ENCODE measurements at regions not wholly inside any gene's neighbourhood (a gene's known extent, or its start where the extent isn't known, plus 50 kb on each side); places are given as distances from the start of the nearest gene placed in this dataset.

DNA sequence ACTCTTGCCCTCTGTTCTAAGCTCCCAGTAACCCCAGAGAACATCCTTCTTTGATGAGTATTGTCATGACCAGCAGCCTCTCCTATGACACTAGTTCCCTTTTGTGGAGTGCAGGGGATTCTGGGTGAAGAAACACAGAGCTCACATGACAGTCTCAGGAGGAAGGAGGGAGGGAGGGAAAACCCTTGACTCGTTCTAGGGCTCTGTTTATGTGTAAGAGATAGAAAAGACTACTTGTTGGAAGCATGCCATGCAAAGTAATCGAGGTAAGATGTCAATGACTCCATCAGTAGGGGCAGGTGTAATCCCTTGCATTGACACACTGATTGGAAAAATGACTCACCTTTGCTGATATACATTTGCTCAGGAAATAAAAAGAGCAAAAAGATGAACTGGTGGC, 190.2 kb upstream of the ELL2 start:
- no peak for TF ChIP-seq GABPA (IDR thresholded peaks at IDR 0.05; ENCODE audit: low read depth)
- TF ChIP-seq POLR2AphosphoS5 (IDR thresholded peaks at IDR 0.05; ENCODE audit: low read depth) = no peak
- TF ChIP-seq, protein P1, sequence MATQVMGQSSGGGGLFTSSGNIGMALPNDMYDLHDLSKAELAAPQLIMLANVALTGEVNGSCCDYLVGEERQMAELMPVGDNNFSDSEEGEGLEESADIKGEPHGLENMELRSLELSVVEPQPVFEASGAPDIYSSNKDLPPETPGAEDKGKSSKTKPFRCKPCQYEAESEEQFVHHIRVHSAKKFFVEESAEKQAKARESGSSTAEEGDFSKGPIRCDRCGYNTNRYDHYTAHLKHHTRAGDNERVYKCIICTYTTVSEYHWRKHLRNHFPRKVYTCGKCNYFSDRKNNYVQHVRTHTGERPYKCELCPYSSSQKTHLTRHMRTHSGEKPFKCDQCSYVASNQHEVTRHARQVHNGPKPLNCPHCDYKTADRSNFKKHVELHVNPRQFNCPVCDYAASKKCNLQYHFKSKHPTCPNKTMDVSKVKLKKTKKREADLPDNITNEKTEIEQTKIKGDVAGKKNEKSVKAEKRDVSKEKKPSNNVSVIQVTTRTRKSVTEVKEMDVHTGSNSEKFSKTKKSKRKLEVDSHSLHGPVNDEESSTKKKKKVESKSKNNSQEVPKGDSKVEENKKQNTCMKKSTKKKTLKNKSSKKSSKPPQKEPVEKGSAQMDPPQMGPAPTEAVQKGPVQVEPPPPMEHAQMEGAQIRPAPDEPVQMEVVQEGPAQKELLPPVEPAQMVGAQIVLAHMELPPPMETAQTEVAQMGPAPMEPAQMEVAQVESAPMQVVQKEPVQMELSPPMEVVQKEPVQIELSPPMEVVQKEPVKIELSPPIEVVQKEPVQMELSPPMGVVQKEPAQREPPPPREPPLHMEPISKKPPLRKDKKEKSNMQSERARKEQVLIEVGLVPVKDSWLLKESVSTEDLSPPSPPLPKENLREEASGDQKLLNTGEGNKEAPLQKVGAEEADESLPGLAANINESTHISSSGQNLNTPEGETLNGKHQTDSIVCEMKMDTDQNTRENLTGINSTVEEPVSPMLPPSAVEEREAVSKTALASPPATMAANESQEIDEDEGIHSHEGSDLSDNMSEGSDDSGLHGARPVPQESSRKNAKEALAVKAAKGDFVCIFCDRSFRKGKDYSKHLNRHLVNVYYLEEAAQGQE (IDR thresholded peaks at IDR 0.05; ENCODE audit: insufficient replicate concordance, low read depth) = no peak
- no peak for TF ChIP-seq SPI1 (IDR thresholded peaks at IDR 0.05; ENCODE audit: borderline replicate concordance, low read depth)
- TF ChIP-seq, protein P2, sequence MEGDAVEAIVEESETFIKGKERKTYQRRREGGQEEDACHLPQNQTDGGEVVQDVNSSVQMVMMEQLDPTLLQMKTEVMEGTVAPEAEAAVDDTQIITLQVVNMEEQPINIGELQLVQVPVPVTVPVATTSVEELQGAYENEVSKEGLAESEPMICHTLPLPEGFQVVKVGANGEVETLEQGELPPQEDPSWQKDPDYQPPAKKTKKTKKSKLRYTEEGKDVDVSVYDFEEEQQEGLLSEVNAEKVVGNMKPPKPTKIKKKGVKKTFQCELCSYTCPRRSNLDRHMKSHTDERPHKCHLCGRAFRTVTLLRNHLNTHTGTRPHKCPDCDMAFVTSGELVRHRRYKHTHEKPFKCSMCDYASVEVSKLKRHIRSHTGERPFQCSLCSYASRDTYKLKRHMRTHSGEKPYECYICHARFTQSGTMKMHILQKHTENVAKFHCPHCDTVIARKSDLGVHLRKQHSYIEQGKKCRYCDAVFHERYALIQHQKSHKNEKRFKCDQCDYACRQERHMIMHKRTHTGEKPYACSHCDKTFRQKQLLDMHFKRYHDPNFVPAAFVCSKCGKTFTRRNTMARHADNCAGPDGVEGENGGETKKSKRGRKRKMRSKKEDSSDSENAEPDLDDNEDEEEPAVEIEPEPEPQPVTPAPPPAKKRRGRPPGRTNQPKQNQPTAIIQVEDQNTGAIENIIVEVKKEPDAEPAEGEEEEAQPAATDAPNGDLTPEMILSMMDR (IDR thresholded peaks at IDR 0.05; ENCODE audit: insufficient read depth, low read length) = no peak
- H3K27me3 ChIP-seq (ENCODE audit: insufficient read depth, poor library complexity, severe bottlenecking) = no peaks in the 10 kb centered on the region
- no peak overlapping the region for H3K27ac ChIP-seq (replicated peaks)
- peak in 1 of 2 experiments; percentile 52 for DNase-seq (ENCODE audit: low read depth in 1 of 2, low spot score in 1 of 2)
- no peak overlapping the region for H3K4me3 ChIP-seq (replicated peaks; ENCODE audit: insufficient read depth, low read length)

DNA sequence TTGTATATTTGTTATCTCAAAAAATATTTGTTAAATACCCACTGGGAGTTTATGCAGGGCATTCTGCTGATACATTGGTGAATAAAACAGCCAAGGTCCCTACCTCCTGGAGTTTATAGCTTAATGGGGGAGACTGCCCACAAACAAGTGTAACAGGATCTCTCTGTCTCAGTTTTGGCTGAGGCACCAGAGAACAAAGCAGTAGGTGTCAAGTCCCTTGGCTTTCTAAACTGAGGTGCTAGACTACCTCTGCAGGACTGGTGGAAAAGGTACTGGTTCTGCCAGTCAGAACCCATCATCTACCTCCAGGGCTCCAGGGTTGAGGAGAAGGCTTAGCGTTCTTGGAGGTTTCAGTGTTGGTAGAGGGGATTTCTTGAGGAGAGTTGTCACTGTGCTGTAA, 188.4 kb upstream of the ELL2 start:
- DNase-seq (ENCODE audit: low read depth in 1 of 2, low spot score in 1 of 2) = no peak
- TF ChIP-seq, protein P1 (IDR thresholded peaks at IDR 0.05; ENCODE audit: insufficient replicate concordance, low read depth) = no peak
- TF ChIP-seq GABPA (IDR thresholded peaks at IDR 0.05; ENCODE audit: low read depth) (no peak), SPI1 (IDR thresholded peaks at IDR 0.05; ENCODE audit: borderline replicate concordance, low read depth) (no peak)
- TF ChIP-seq, protein P2 (IDR thresholded peaks at IDR 0.05; ENCODE audit: insufficient read depth, low read length) = no peak
- Histone ChIP-seq H3K27ac (replicated peaks) (no peak overlapping the region), H3K4me3 (replicated peaks; ENCODE audit: insufficient read depth, low read length) (no peak overlapping the region), H3K27me3 (ENCODE audit: insufficient read depth, poor library complexity, severe bottlenecking) (no peaks in the 10 kb centered on the region)

DNA sequence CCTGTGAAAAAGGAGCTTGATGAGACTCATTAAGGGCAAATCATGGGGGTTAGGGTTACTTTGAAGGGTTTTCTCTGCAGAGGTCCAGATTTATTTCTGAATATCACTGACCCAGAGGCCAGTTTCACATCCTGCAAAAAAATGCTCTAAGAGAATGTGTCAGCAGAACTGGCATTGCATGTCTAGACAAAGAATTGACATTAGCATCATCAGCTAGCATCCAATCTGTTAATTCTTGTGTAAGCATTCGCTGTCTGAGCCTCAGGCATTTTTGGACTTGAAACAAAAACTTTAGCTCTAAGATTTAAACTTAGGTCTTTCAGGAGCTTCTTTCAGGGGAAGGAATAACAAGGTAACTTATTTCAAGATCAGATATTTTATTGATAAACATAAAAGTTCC, 187.9 kb upstream of the ELL2 start:
- no peak overlapping the region for H3K27ac ChIP-seq (replicated peaks)
- H3K27me3 ChIP-seq (ENCODE audit: insufficient read depth, poor library complexity, severe bottlenecking) = no peaks in the 10 kb centered on the region
- DNase-seq (ENCODE audit: low read depth in 1 of 2, low spot score in 1 of 2) = no peak
- no peak for TF ChIP-seq SPI1 (IDR thresholded peaks at IDR 0.05; ENCODE audit: borderline replicate concordance, low read depth)
- TF ChIP-seq, protein P2 (IDR thresholded peaks at IDR 0.05; ENCODE audit: insufficient read depth, low read length) = no peak
- no peak for TF ChIP-seq GABPA (IDR thresholded peaks at IDR 0.05; ENCODE audit: low read depth)
- no peak for TF ChIP-seq POLR2AphosphoS5 (IDR thresholded peaks at IDR 0.05; ENCODE audit: low read depth)
- TF ChIP-seq, protein P1 (IDR thresholded peaks at IDR 0.05; ENCODE audit: insufficient replicate concordance, low read depth) = no peak
- H3K4me3 ChIP-seq (replicated peaks; ENCODE audit: insufficient read depth, low read length) = no peak overlapping the region
